Fibroblast of lung (primary cell): ENCODE measurements at regions not wholly inside any gene's neighbourhood (a gene's known extent, or its start where the extent isn't known, plus 50 kb on each side); places are given as distances from the start of the nearest gene placed in this dataset.

ENCODE experiments used
- DNase-seq, 2 donors: peaks; one replicate each; pipeline versions ENCODE4 v3.0.0 to v3.0.0-alpha.2; 2010; ENCODE audit warnings: low read depth in 2 of 2
- H2AFZ ChIP-seq: 2 replicates; pipeline ENCODE4 v1.5.1; 2012; ENCODE audit warnings: low read length, control low read depth, inconsistent platforms
- H3K27ac ChIP-seq: 2 replicates; pipeline ENCODE4 v1.5.1; 2011; ENCODE audit warnings: low read length, control low read depth; ENCODE audit not compliant: insufficient read depth
- H3K27me3 ChIP-seq: 2 replicates; pipeline ENCODE4 v1.5.1; 2011; ENCODE audit warnings: mild to moderate bottlenecking, low read length; ENCODE audit not compliant: control insufficient read depth, insufficient read depth
- H3K36me3 ChIP-seq: 2 replicates; pipeline ENCODE4 v1.5.1; 2011; ENCODE audit warnings: low read length; ENCODE audit not compliant: control insufficient read depth, insufficient read depth
- H3K4me1 ChIP-seq: 2 replicates; pipeline ENCODE4 v1.5.1; 2011; ENCODE audit warnings: low read length; ENCODE audit not compliant: control insufficient read depth, insufficient read depth; ENCODE audit errors: extremely low read depth
- H3K4me2 ChIP-seq: 2 replicates; pipeline ENCODE4 v1.5.1; 2011; ENCODE audit warnings: low read length, control low read depth; ENCODE audit not compliant: insufficient read depth; ENCODE audit errors: extremely low read depth
- H3K4me3 ChIP-seq, 4 experiments: fragments of 200-600 bp in 1 of 4; sonication (generic) in 1 of 4; replicated peaks in 1 of 4; 2 replicates each; pipeline ENCODE4 v1.5.1; 2011 to 2016; ENCODE audit warnings: low read length in 4 of 4, low read depth in 3 of 4, mild to moderate bottlenecking in 3 of 4, control low read depth in 2 of 4, inconsistent platforms in 1 of 4, mixed read lengths in 1 of 4; ENCODE audit not compliant: insufficient read depth in 1 of 4; ENCODE audit errors: control extremely low read depth in 1 of 4
- H3K79me2 ChIP-seq: 2 replicates; pipeline ENCODE4 v1.5.1; 2012; ENCODE audit warnings: mild to moderate bottlenecking, low read length, inconsistent platforms; ENCODE audit not compliant: control insufficient read depth, insufficient read depth
- H3K9ac ChIP-seq: 2 replicates; pipeline ENCODE4 v1.5.1; 2011; ENCODE audit warnings: mild to moderate bottlenecking, low read length, control low read depth; ENCODE audit not compliant: insufficient read depth
- H3K9me3 ChIP-seq: 2 replicates; pipeline ENCODE4 v1.5.1; 2012; ENCODE audit warnings: low read depth, low read length; ENCODE audit not compliant: control insufficient read depth, insufficient read depth
- H4K20me1 ChIP-seq: 2 replicates; pipeline ENCODE4 v1.5.1; 2011; ENCODE audit warnings: low read length; ENCODE audit not compliant: control insufficient read depth, insufficient read depth; ENCODE audit errors: extremely low read depth
- CTCF ChIP-seq, 2 donors: IDR thresholded peaks in 1 of 2; conservative IDR thresholded peaks in 1 of 2; 1 replicate in 1 of 2; 2 replicates in 1 of 2; pipeline ENCODE4 v1.5.1; 2011 to 2012; ENCODE audit warnings: low read length in 2 of 2, control low read depth in 1 of 2, inconsistent platforms in 1 of 2, low read depth in 1 of 2, mild to moderate bottlenecking in 1 of 2
- EZH2 ChIP-seq: IDR thresholded peaks from 2 replicates; pipeline ENCODE4 v1.5.1; 2012; ENCODE audit warnings: low read length, control low read depth, mild to moderate bottlenecking; ENCODE audit errors: missing control alignments

- no peaks in the 10 kb centered on the region for H3K36me3 ChIP-seq
- H3K27me3 ChIP-seq, result no peaks in the 10 kb centered on the region
- no peak overlapping the region for H3K4me3 ChIP-seq
- no peaks in the 10 kb centered on the region for H3K79me2 ChIP-seq
- no peak overlapping the region for H3K4me2 ChIP-seq
- TF ChIP-seq CTCF (conservative IDR thresholded peaks at IDR 0.05 in 1 of 2, IDR thresholded peaks at IDR 0.05 in 1 of 2; ENCODE audit: low read depth in 1 of 2, low read length in 2 of 2) (no peak), EZH2 (no peak)
- no peaks in the 10 kb centered on the region for H3K4me1 ChIP-seq
- no peak overlapping the region for H3K9ac ChIP-seq
- no peak for DNase-seq
- H3K9me3 ChIP-seq, result no peaks in the 10 kb centered on the region
- no peak overlapping the region for H3K27ac ChIP-seq
- H4K20me1 ChIP-seq, result no peaks in the 10 kb centered on the region
- H2AFZ ChIP-seq, result no peak overlapping the region
Measured at GRCh38 chr18:2138552-2138951, 432.8 kb downstream of the METTL4 start.

- no peaks in the 10 kb centered on the region for H3K79me2 ChIP-seq
- no peaks in the 10 kb centered on the region for H3K9me3 ChIP-seq
- no peaks in the 10 kb centered on the region for H3K27me3 ChIP-seq
- H3K9ac ChIP-seq, result no peak overlapping the region
- peak; percentile 5 to 70 for DNase-seq
- H3K4me3 ChIP-seq, result no peak overlapping the region
- no peak overlapping the region for H2AFZ ChIP-seq
- H3K4me2 ChIP-seq, result no peak overlapping the region
- H3K27ac ChIP-seq, result no peak overlapping the region
- H3K4me1 ChIP-seq, result no peaks in the 10 kb centered on the region
- TF ChIP-seq EZH2, result no peak
- no peaks in the 10 kb centered on the region for H3K36me3 ChIP-seq
- H4K20me1 ChIP-seq, result no peaks in the 10 kb centered on the region
Measured at GRCh38 chr18:2139691-2140090, 431.6 kb downstream of the METTL4 start.

DNA sequence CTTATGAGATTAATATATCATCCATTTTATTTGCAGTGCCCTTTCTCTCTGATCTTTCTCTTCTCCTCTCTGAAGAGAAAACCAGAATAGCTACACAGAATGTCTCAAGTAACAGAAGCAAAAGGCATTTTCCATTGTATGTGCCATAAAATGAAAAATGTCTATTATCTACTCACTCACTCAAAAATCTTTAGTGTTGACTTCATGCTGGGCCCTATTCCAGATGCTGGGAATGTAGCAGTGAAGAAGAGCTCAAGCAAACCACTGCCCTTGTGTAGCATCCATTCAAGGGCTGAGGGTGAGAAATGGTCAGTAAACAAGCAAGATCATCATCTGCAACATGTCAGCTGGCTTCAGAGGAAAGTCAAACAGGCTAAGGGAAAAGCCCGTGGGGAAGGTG lies 427.7 kb downstream of the METTL4 start:
- Histone ChIP-seq H3K9me3 (no peaks in the 10 kb centered on the region), H3K4me1 (no peaks in the 10 kb centered on the region), H3K36me3 (no peaks in the 10 kb centered on the region), H3K4me2 (no peak overlapping the region), H3K9ac (no peak overlapping the region), H3K4me3 (no peak overlapping the region), H3K79me2 (no peaks in the 10 kb centered on the region), H3K27ac (no peak overlapping the region), H2AFZ (no peak overlapping the region), H3K27me3 (no peaks in the 10 kb centered on the region), H4K20me1 (no peaks in the 10 kb centered on the region)
- no peak for TF ChIP-seq EZH2
- TF ChIP-seq CTCF (conservative IDR thresholded peaks at IDR 0.05 in 1 of 2, IDR thresholded peaks at IDR 0.05 in 1 of 2; ENCODE audit: low read depth in 1 of 2, low read length in 2 of 2), result no peak
- DNase-seq, result peak in 1 of 2 donors; percentile 72
